Body of pancreas (tissue), 4 donors: ENCODE measurements at regions not wholly inside any gene's neighbourhood (a gene's known extent, or its start where the extent isn't known, plus 50 kb on each side); places are given as distances from the start of the nearest gene placed in this dataset.

Source experiments
- CTCF ChIP-seq, 7 experiments: fragments of 450-650 bp in 4 of 7; fragments of 200-600 bp in 3 of 7; sonication (generic) in 3 of 7; IDR thresholded peaks; one replicate each; pipeline ENCODE4 v1.5.1; 2016 to 2019; ENCODE audit warnings: antibody characterized with exemption in 7 of 7
- POLR2A ChIP-seq, 3 donors: fragments of 450-650 bp; IDR thresholded peaks; one replicate each; pipeline ENCODE4 v1.6.1; 2016; ENCODE audit warnings: antibody characterized with exemption in 3 of 3, mild to moderate bottlenecking in 2 of 3

- no peak for TF ChIP-seq CTCF (IDR thresholded peaks at IDR 0.05)
- TF ChIP-seq POLR2A (IDR thresholded peaks at IDR 0.05) = no peak
Measured at GRCh38 chr11:101342307-101342706, 212.7 kb upstream of the PGR start.
